B cell (primary cell): ENCODE measurements at regions not wholly inside any gene's neighbourhood (a gene's known extent, or its start where the extent isn't known, plus 50 kb on each side); places are given as distances from the start of the nearest gene placed in this dataset.

Experiments
- EZH2 ChIP-seq: IDR thresholded peaks from 2 replicates; pipeline ENCODE4 v1.6.1; 2012; ENCODE audit warnings: borderline replicate concordance, low read depth, mild to moderate bottlenecking, moderate library complexity, low read length; ENCODE audit not compliant: insufficient read depth, poor library complexity, severe bottlenecking
- TF ChIP-seq, protein P1 (sequence below): fragments of 200-600 bp; IDR thresholded peaks from one replicate; pipeline ENCODE4 v1.8.0; 2022; ENCODE audit warnings: antibody characterized with exemption, mild to moderate bottlenecking

DNA sequence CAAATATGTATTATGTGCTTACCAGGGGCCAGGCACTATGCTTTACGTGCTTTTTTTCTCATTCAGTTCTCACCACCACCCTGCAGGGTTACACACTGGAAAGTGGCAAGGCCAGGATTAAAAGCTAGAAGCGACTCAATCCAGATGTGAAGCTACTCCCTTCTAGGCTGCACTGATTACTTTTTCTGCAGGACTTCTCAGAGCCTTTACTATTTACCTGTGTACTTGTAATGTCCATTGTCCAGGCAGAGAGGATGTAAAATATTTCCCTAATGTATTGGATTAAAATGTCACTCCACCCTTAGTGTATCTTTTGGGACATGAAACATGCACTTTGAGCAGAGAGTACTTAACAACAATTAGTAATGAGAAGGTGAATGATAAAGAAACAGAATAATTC, 287.5 kb upstream of the EEF2KMT start:
- no peak for TF ChIP-seq EZH2
- TF ChIP-seq, protein P1, sequence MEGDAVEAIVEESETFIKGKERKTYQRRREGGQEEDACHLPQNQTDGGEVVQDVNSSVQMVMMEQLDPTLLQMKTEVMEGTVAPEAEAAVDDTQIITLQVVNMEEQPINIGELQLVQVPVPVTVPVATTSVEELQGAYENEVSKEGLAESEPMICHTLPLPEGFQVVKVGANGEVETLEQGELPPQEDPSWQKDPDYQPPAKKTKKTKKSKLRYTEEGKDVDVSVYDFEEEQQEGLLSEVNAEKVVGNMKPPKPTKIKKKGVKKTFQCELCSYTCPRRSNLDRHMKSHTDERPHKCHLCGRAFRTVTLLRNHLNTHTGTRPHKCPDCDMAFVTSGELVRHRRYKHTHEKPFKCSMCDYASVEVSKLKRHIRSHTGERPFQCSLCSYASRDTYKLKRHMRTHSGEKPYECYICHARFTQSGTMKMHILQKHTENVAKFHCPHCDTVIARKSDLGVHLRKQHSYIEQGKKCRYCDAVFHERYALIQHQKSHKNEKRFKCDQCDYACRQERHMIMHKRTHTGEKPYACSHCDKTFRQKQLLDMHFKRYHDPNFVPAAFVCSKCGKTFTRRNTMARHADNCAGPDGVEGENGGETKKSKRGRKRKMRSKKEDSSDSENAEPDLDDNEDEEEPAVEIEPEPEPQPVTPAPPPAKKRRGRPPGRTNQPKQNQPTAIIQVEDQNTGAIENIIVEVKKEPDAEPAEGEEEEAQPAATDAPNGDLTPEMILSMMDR = no peak
